Spleen (tissue), 7 donors: ENCODE measurements at regions not wholly inside any gene's neighbourhood (a gene's known extent, or its start where the extent isn't known, plus 50 kb on each side); places are given as distances from the start of the nearest gene placed in this dataset.

Source experiments
- POLR2A ChIP-seq, 3 donors: fragments of 450-650 bp; IDR thresholded peaks; one replicate each; pipeline ENCODE4 v1.5.1; 2017; ENCODE audit warnings: antibody characterized with exemption in 3 of 3, mild to moderate bottlenecking in 1 of 3
- TF ChIP-seq, protein P1 (sequence below), 11 experiments: fragments of 200-600 bp in 7 of 11; fragments of 450-650 bp in 4 of 11; sonication (generic) in 4 of 11; IDR thresholded peaks in 8 of 11; conservative IDR thresholded peaks in 3 of 11; 1 replicate in 7 of 11; 2 replicates in 4 of 11; pipeline versions ENCODE4 v1.4.0 to v1.8.0; 2016 to 2021; ENCODE audit warnings: antibody characterized with exemption in 11 of 11, inconsistent platforms in 4 of 11, mild to moderate bottlenecking in 1 of 11
- donor health status: DM: no; HTN: no; CAD: no; lungs with moderate emphysema.
- donor health status: DM: no; HTN: no; CAD: no.
- donor health status: DM: no; HTN: no; CAD: no.

DNA sequence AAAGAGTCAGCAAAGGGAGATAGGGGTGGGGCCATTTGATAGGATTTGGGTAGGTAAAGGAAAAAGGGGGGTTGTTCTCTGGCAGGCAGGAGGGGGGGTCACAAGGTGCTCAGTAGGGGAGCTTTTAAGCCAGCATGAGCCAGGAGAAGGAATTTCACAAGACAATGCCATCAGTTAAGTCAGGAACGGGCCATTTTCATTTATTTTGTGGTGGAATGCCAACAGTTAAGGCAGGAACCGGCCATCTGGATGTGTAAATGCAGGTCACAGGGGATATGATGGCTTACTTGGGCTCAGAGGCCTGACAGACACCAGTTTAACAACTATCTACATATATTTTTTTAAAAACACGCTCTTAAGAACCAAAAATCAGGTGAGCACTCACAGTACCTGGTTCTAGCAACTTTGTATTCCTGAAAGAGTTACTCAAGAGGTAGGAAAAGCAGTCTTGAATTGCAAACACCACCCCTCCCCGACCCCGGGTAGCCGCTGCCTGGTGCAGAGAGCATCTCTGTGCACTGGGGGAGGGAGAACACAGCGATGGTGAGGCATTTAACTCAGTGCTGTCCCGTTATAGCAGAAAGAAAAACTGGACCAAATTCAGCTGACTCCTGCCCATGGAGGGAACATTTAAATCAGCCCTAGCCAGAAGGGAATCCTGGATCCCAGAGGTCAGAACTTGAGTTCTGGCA is 414.5 kb upstream of the KLHL29 start:
- TF ChIP-seq POLR2A (IDR thresholded peaks at IDR 0.05), result no peak
- TF ChIP-seq, protein P1, sequence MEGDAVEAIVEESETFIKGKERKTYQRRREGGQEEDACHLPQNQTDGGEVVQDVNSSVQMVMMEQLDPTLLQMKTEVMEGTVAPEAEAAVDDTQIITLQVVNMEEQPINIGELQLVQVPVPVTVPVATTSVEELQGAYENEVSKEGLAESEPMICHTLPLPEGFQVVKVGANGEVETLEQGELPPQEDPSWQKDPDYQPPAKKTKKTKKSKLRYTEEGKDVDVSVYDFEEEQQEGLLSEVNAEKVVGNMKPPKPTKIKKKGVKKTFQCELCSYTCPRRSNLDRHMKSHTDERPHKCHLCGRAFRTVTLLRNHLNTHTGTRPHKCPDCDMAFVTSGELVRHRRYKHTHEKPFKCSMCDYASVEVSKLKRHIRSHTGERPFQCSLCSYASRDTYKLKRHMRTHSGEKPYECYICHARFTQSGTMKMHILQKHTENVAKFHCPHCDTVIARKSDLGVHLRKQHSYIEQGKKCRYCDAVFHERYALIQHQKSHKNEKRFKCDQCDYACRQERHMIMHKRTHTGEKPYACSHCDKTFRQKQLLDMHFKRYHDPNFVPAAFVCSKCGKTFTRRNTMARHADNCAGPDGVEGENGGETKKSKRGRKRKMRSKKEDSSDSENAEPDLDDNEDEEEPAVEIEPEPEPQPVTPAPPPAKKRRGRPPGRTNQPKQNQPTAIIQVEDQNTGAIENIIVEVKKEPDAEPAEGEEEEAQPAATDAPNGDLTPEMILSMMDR (IDR thresholded peaks at IDR 0.05 in 8 of 11, conservative IDR thresholded peaks at IDR 0.05 in 3 of 11), result no peak
